Gastroesophageal sphincter (tissue), 4 donors: ENCODE measurements at regions not wholly inside any gene's neighbourhood (a gene's known extent, or its start where the extent isn't known, plus 50 kb on each side); places are given as distances from the start of the nearest gene placed in this dataset.

Experiments used
- ATAC-seq: fragments of 150-250 bp; one replicate; pipeline ENCODE4 v1.9.1; 2016; ENCODE audit warnings: mild to moderate bottlenecking, moderate library complexity
- H3K27ac ChIP-seq, 4 donors: fragments of 200-600 bp; sonication (generic) in 3 of 4; 1 replicate in 3 of 4; 2 replicates in 1 of 4; pipeline ENCODE4 v1.5.1; 2016 to 2019
- H3K27me3 ChIP-seq: fragments of 200-600 bp; sonication (generic); one replicate; pipeline ENCODE4 v1.5.1; 2019
- H3K36me3 ChIP-seq, 2 donors: fragments of 200-600 bp; sonication (generic); one replicate each; pipeline ENCODE4 v1.5.1; 2019; ENCODE audit warnings: control low read depth in 1 of 2
- H3K4me1 ChIP-seq, 3 donors: fragments of 200-600 bp; sonication (generic); 1 replicate in 2 of 3; 2 replicates in 1 of 3; pipeline ENCODE4 v1.5.1; 2016 to 2019; ENCODE audit warnings: control low read depth in 2 of 3
- H3K4me3 ChIP-seq, 2 donors: fragments of 200-600 bp; sonication (generic); one replicate each; pipeline ENCODE4 v1.5.1; 2019; ENCODE audit warnings: mild to moderate bottlenecking in 1 of 2, moderate library complexity in 1 of 2
- H3K9me3 ChIP-seq, 3 donors: fragments of 200-600 bp; sonication (generic); one replicate each; pipeline ENCODE4 v1.5.1; 2017 to 2019; ENCODE audit warnings: control low read depth in 2 of 3
- CTCF ChIP-seq, 4 experiments: fragments of 200-600 bp in 2 of 4; fragments of 450-650 bp in 2 of 4; sonication (generic) in 1 of 4; IDR thresholded peaks; one replicate each; pipeline ENCODE4 v1.5.1; 2017 to 2019; ENCODE audit warnings: antibody characterized with exemption in 4 of 4, mild to moderate bottlenecking in 2 of 4, moderate library complexity in 2 of 4
- EP300 ChIP-seq: sonication (generic); formaldehyde crosslinking; IDR thresholded peaks from one replicate; pipeline ENCODE4 v1.6.1; 2017; ENCODE audit warnings: antibody characterized with exemption, mild to moderate bottlenecking
- POLR2A ChIP-seq, 2 donors: fragments of 450-650 bp; IDR thresholded peaks; one replicate each; pipeline ENCODE4 v1.6.1; 2017; ENCODE audit warnings: antibody characterized with exemption in 2 of 2, mild to moderate bottlenecking in 2 of 2, moderate library complexity in 1 of 2
- POLR2AphosphoS5 ChIP-seq: sonication (generic); formaldehyde crosslinking; IDR thresholded peaks from one replicate; pipeline ENCODE4 v1.6.1; 2017; ENCODE audit warnings: antibody characterized with exemption
- WGBS, 2 donors: methylation state at CpG; one replicate each; pipeline ENCODE4 v1.1.5; 2018; ENCODE audit warnings: low coverage in 1 of 2; 5-methylcytosine and 5-hydroxymethylcytosine counted together

DNA sequence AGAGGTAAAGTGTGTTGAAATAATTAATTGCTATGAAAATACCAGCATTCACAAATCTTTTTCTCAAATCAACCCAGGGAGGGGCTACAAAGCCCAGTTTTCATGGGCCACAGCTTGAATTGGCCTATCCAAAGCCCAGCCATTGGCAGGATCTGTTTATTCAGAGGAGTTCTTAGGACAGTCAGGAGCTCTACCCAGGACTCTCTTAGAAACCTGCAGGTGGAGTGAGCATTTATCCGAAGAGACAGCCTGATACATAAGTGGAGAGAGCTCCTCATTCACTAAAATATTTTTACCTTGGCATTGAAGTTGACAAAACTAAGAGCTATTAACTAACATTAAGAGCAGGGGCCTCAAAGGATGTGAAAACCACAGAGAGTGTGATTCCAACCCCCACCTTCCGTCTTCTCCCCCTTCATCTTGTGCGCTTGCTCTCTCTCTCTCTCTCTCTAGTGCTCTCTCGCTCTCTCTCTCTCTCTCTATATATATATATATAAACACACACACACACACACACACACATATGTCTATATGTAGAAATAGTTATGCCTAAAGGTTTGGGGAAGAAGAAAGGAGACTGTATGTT is 315.5 kb downstream of the SNAPC1 start:
- WGBS, 2 donors, result 71 to 90% methylated on average over 4 of the region's 4 CpGs
- Histone ChIP-seq H3K4me1 (no peaks in the 10 kb centered on the region), H3K27ac (no peak overlapping the region), H3K9me3 (no peaks in the 10 kb centered on the region), H3K36me3 (no peaks in the 10 kb centered on the region), H3K4me3 (no peak overlapping the region), H3K27me3 (no peaks in the 10 kb centered on the region)
- TF ChIP-seq POLR2A (IDR thresholded peaks at IDR 0.05) (no peak), EP300 (no peak), CTCF (IDR thresholded peaks at IDR 0.05) (no peak), POLR2AphosphoS5 (no peak)
- ATAC-seq, result no peak

DNA sequence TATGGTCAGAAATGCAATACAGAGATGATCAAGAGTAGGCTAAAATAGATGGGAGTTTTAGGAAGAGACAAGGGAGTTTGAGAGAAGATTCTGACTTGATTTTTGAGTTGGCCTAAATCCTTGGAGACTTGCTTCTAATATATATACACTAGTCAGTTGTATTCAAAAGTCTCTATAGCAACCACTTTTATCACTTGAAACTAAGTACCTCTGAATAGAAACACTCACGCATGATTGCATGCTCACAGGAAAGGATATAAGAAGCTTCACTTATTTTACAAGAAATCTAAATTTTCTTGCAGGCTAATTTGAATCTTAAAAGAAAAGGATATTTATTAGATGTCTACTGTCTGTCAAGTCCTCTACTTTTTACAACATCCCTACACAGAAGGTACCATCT is 316.8 kb downstream of the SNAPC1 start:
- 76 to 86% methylated on average over 1 of the region's 1 CpG for WGBS, 2 donors
- Histone ChIP-seq H3K27ac (no peak overlapping the region), H3K4me3 (no peak overlapping the region), H3K9me3 (no peaks in the 10 kb centered on the region), H3K27me3 (no peaks in the 10 kb centered on the region), H3K36me3 (no peaks in the 10 kb centered on the region), H3K4me1 (no peaks in the 10 kb centered on the region)
- ATAC-seq, result no peak
- no peak for TF ChIP-seq CTCF (IDR thresholded peaks at IDR 0.05)
- TF ChIP-seq POLR2A (IDR thresholded peaks at IDR 0.05), result no peak
- TF ChIP-seq EP300, result no peak
- no peak for TF ChIP-seq POLR2AphosphoS5

DNA sequence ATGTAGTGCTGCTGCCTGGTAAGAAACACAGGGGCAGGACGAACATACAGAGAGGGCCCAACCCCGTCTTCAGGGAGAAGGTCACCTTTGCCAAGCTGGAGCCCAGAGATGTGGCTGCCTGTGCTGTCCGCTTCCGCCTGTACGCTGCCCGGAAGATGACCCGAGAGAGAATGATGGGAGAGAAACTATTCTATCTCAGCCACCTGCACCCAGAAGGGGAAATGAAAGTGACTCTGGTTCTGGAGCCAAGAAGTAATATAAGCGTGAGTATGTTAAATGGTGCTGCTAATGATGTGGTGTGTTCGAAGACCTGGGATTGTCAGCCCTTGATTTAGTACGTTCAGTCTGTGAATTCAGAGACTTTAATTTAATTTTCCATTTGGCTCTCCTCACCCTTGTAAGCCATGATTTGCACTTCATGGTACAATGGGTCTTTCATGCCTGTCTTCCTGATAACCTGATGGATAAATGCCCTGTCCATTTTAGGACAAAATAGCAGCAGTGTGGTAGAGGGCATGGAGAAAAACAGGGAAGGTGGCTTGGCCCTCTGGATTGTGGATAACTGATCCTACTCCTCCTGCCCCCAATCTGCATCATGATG is 318.9 kb downstream of the SNAPC1 start:
- Histone ChIP-seq H3K4me3 (no peak overlapping the region), H3K27ac (no peak overlapping the region), H3K4me1 (no peaks in the 10 kb centered on the region), H3K27me3 (no peaks in the 10 kb centered on the region), H3K9me3 (peaks cover 0 to 9% (median 0%) of the 10 kb centered on the region in 3 donors), H3K36me3 (no peaks in the 10 kb centered on the region)
- no peak for ATAC-seq
- TF ChIP-seq POLR2AphosphoS5, result no peak
- TF ChIP-seq EP300, result no peak
- no peak for TF ChIP-seq POLR2A (IDR thresholded peaks at IDR 0.05)
- TF ChIP-seq CTCF (IDR thresholded peaks at IDR 0.05), result no peak
- 80 to 87% methylated on average over 3 to 10 of the region's 10 CpGs for WGBS, 2 donors

GRCh38 chr14:62081951-62082350 is 319.7 kb downstream of the SNAPC1 start:
- WGBS, 2 donors, result 74 to 80% methylated on average over 2 to 8 of the region's 8 CpGs
- Histone ChIP-seq H3K36me3 (no peaks in the 10 kb centered on the region), H3K4me1 (no peaks in the 10 kb centered on the region), H3K4me3 (no peak overlapping the region), H3K27ac (no peak overlapping the region), H3K9me3 (peaks cover 0 to 9% (median 0%) of the 10 kb centered on the region in 3 donors), H3K27me3 (no peaks in the 10 kb centered on the region)
- no peak for ATAC-seq
- TF ChIP-seq CTCF (IDR thresholded peaks at IDR 0.05), result no peak
- TF ChIP-seq POLR2A (IDR thresholded peaks at IDR 0.05), result no peak
- TF ChIP-seq EP300, result no peak
- no peak for TF ChIP-seq POLR2AphosphoS5

GRCh38 chr14:62082779-62083178 is 320.6 kb downstream of the SNAPC1 start:
- no peaks in the 10 kb centered on the region for H3K36me3 ChIP-seq
- H3K27me3 ChIP-seq, result no peaks in the 10 kb centered on the region
- peaks cover 0 to 9% (median 0%) of the 10 kb centered on the region in 3 donors for H3K9me3 ChIP-seq
- ATAC-seq, result no peak
- no peak for TF ChIP-seq EP300
- no peak for TF ChIP-seq POLR2AphosphoS5
- no peak for TF ChIP-seq CTCF (IDR thresholded peaks at IDR 0.05)
- no peak for TF ChIP-seq POLR2A (IDR thresholded peaks at IDR 0.05)
- no peak overlapping the region for H3K27ac ChIP-seq
- H3K4me3 ChIP-seq, result no peak overlapping the region
- H3K4me1 ChIP-seq, result no peaks in the 10 kb centered on the region
- whole genome bisulfite sequencing, 2 donors, result 63 to 76% methylated on average over 4 to 6 of the region's 6 CpGs
